Activated B cell treated with CpG ODN at 0.5 μM for 24 hours (primary cell): ENCODE measurements at regions not wholly inside any gene's neighbourhood (a gene's known extent, or its start where the extent isn't known, plus 50 kb on each side); places are given as distances from the start of the nearest gene placed in this dataset.

Experiments used
- ATAC-seq: fragments of 200-7000 bp; cut with Tn5 transposase; one replicate; pipeline ENCODE4 v1.10.0; 2021; ENCODE audit warnings: low read depth, mild to moderate bottlenecking, moderate library complexity
- CTCF ChIA-PET: fragments of 350-600 bp; sonication (Branson Sonifier 250); formaldehyde crosslinking; loops from one replicate; lab custom pipeline; 2021; ENCODE audit warnings: antibody characterized with exemption; lab: Charles Lee
- POLR2A ChIA-PET: fragments of 350-600 bp; sonication (Branson Sonifier 250); formaldehyde crosslinking; loops from one replicate; lab custom pipeline; 2021; ENCODE audit warnings: antibody characterized with exemption; lab: Charles Lee
- DNase-seq: peaks from one replicate; pipeline ENCODE4 v3.0.0; 2022
- H3K27ac Mint-ChIP-seq: one replicate; pipeline ENCODE4 v1.8.0; 2020; ENCODE audit warnings: mixed read lengths
- H3K27me3 Mint-ChIP-seq: one replicate; pipeline ENCODE4 v1.8.0; 2021; ENCODE audit warnings: mixed read lengths
- H3K36me3 Mint-ChIP-seq: one replicate; pipeline ENCODE4 v1.8.0; 2021; ENCODE audit warnings: low read depth, mixed read lengths
- H3K4me1 Mint-ChIP-seq: one replicate; pipeline ENCODE4 v1.8.0; 2021; ENCODE audit warnings: mixed read lengths
- H3K4me3 Mint-ChIP-seq: one replicate; pipeline ENCODE4 v1.8.0; 2020; ENCODE audit warnings: mild to moderate bottlenecking, mixed read lengths
- H3K9me3 Mint-ChIP-seq: one replicate; pipeline ENCODE4 v1.8.0; 2020; ENCODE audit warnings: mixed read lengths
- intact Hi-C: fragments of 100-400 bp; cut with micrococcal nuclease; formaldehyde crosslinking; loops from one replicate; pipeline ENCODE4 v1.15.1; 2024
- TF ChIP-seq, protein P1 (sequence below): fragments of 200-600 bp; IDR thresholded peaks from one replicate; pipeline ENCODE4 v1.8.0; 2022; ENCODE audit warnings: antibody characterized with exemption, mild to moderate bottlenecking

DNA sequence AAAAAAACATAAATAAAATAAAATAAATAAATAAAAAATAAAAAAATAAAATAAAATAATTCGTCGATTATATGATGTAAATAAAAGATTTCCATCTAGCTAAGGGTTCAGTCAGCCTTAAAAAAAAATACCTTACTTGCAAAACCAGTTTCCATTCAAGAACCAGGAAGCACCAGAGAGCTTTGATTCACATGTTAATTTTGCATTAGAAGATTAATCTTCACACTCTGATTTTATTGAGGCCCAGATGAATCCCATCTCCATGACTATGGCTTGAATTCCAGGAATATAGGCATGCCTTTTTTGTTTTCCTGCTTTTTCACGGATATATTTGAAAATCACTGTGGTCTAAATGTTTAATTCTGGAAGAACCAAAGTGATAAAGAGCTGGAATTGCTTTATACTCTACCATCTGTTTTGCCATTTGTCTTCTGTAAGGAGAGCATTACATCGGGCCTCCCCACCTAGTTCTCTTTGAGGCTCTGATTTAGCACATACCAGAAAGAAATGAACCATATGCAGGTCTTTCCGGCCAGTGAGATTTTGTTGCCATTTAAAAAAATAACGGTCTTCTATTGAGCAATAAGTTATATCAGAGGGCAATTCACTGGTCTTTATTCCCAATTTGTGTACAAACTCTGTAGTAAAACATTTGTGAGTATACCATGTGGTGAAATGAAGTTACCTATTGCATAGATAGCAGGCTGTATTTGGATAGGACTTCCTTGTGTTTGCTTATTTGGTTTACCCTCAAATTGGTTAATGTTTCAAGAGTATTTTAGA lies 175.5 kb downstream of the AEBP2 start:
- peaks cover 5% of the 10 kb centered on the region for H3K36me3 Mint-ChIP-seq
- DNase-seq (no peak), ATAC-seq (no peak)
- peaks cover 3% of the 10 kb centered on the region for H3K4me1 Mint-ChIP-seq
- CTCF ChIA-PET = no interaction called here
- no peak overlapping the region for H3K4me3 Mint-ChIP-seq
- TF ChIP-seq, protein P1, sequence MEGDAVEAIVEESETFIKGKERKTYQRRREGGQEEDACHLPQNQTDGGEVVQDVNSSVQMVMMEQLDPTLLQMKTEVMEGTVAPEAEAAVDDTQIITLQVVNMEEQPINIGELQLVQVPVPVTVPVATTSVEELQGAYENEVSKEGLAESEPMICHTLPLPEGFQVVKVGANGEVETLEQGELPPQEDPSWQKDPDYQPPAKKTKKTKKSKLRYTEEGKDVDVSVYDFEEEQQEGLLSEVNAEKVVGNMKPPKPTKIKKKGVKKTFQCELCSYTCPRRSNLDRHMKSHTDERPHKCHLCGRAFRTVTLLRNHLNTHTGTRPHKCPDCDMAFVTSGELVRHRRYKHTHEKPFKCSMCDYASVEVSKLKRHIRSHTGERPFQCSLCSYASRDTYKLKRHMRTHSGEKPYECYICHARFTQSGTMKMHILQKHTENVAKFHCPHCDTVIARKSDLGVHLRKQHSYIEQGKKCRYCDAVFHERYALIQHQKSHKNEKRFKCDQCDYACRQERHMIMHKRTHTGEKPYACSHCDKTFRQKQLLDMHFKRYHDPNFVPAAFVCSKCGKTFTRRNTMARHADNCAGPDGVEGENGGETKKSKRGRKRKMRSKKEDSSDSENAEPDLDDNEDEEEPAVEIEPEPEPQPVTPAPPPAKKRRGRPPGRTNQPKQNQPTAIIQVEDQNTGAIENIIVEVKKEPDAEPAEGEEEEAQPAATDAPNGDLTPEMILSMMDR = no peak
- peaks cover 6% of the 10 kb centered on the region for H3K9me3 Mint-ChIP-seq
- POLR2A ChIA-PET = no interaction called here
- no peak overlapping the region for H3K27ac Mint-ChIP-seq
- intact Hi-C loops = no loop called here
- no peaks in the 10 kb centered on the region for H3K27me3 Mint-ChIP-seq

DNA sequence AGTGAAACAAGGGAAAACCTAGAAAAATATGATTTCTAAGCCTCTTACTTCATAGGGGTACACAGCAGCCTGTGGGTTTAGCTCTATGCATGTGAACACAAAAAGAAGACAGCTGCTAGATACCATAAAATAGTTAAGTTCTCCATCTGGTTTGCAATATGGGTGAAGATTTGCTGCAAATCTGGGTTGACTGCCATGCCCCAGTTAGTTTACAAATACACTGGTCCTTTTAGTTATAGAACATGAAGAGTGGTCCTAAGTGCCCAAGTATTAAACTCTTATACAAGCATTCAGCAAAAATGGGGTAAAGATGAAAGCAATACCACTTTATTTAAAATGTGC lies 176.1 kb downstream of the AEBP2 start:
- DNase-seq (no peak), ATAC-seq (no peak)
- TF ChIP-seq, protein P1 = no peak
- ChIA-PET POLR2A (no interaction called here), CTCF (no interaction called here)
- Mint-ChIP-seq H3K9me3 (peaks cover 6% of the 10 kb centered on the region), H3K27me3 (no peaks in the 10 kb centered on the region), H3K4me1 (peaks cover 3% of the 10 kb centered on the region), H3K27ac (no peak overlapping the region), H3K4me3 (no peak overlapping the region), H3K36me3 (peaks cover 5% of the 10 kb centered on the region)
- intact Hi-C loops = no loop called here

DNA sequence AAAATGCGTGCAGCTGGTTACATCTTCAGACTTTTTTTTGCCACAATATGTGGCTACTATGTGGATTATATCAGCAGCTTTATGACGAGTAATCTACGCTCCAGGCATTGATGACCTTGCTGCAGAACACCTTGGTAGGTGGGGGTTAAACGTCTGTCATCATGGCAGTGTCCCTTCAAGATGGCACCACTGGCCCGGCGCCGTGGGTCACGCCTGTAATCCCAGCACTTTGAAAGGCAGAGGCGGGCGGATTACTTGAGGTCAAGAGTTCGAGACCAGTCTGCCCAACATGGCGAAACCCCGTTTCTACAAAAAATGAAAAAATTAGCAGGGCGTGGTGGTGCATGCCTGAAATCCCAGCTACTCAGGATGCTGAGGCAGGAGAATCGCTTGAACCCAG lies 177.5 kb downstream of the AEBP2 start:
- TF ChIP-seq, protein P1 = no peak
- Mint-ChIP-seq H3K4me3 (no peak overlapping the region), H3K36me3 (peaks cover 2% of the 10 kb centered on the region), H3K27ac (no peak overlapping the region), H3K9me3 (peaks cover 2% of the 10 kb centered on the region), H3K27me3 (no peaks in the 10 kb centered on the region), H3K4me1 (peaks cover 3% of the 10 kb centered on the region)
- ATAC-seq (no peak), DNase-seq (no peak)
- ChIA-PET CTCF (no interaction called here), POLR2A (no interaction called here)
- intact Hi-C loops = no loop called here

DNA sequence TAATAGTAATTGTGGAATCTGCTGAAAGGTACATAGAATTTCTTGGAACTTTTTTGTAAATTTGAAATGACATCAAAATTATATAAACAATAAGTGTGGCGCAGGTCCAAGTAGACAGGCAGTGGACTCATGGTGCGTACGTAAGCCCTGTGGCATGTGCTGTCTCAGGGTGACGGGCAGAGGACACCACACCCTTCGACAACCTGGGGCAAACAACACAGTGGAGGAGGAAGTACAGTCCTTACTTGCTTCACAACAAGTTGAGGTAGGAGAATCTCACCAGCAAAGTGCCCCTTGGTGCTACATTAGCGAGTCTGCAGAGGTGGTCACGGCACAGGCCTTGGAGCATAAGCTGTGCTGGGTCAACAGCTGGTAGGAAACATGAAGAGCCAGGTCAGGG lies 180.9 kb downstream of the AEBP2 start:
- no peaks in the 10 kb centered on the region for H3K9me3 Mint-ChIP-seq
- TF ChIP-seq, protein P1 = no peak
- intact Hi-C loops = no loop called here
- no peaks in the 10 kb centered on the region for H3K27me3 Mint-ChIP-seq
- DNase-seq = no peak
- CTCF ChIA-PET = no interaction called here
- H3K36me3 Mint-ChIP-seq = no peaks in the 10 kb centered on the region
- no peak for ATAC-seq
- H3K4me1 Mint-ChIP-seq = peaks cover 3% of the 10 kb centered on the region
- POLR2A ChIA-PET = no interaction called here
- no peak overlapping the region for H3K4me3 Mint-ChIP-seq
- H3K27ac Mint-ChIP-seq = no peak overlapping the region

DNA sequence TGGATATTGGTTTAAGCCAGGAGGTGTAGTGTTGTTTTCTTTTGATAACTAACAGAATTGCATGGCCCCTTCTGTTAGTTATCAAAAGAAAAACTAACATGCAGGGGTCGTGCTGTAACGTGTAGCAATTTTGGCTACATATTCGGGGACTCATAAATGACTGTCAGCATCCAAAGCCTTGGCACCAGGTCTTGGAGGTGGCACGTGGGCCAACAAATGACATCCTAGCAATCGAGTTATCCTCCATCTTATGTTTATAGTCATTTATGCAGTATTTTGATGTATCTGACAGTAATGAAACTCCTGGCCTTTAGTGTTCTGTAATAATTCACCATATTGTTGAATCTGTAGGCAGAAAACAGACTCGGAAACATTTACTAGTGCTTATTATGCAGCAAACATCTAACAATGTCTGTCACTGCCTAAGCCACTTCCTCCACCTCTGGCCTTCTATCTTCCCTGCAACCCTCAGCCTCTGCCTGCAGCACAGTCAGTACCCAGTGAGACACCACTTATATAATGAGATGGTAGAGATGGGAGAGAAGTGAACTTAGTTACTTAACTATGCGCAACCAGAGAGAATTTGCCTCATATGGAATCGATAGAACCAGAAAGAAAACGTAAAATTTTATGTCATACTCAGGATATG lies 184.6 kb downstream of the AEBP2 start:
- Mint-ChIP-seq H3K36me3 (no peaks in the 10 kb centered on the region), H3K27me3 (no peaks in the 10 kb centered on the region), H3K27ac (no peak overlapping the region), H3K9me3 (peaks cover 3% of the 10 kb centered on the region), H3K4me1 (no peaks in the 10 kb centered on the region), H3K4me3 (no peak overlapping the region)
- TF ChIP-seq, protein P1 = no peak
- ChIA-PET POLR2A (no interaction called here), CTCF (no interaction called here)
- DNase-seq = no peak
- intact Hi-C loops = no loop called here
- no peak for ATAC-seq
